PC-9 (cell line): ENCODE measurements at regions not wholly inside any gene's neighbourhood (a gene's known extent, or its start where the extent isn't known, plus 50 kb on each side); places are given as distances from the start of the nearest gene placed in this dataset.

Source experiments
- BruUV-seq: library from RNA; stranded (reverse); fragments of 400-500 nt; replicated peaks from 2 replicates; lab custom pipeline; 2021; lab: Mats Ljungman, UMichigan
- CTCF ChIA-PET: fragments of 300-600 bp; sonication (Branson Sonifier 250); formaldehyde crosslinking; loops from one replicate; lab custom pipeline; 2022; ENCODE audit warnings: antibody characterized with exemption; lab: Charles Lee
- POLR2A ChIA-PET: fragments of 300-600 bp; sonication (Branson Sonifier 250); formaldehyde crosslinking; loops from one replicate; lab custom pipeline; 2022; ENCODE audit warnings: antibody characterized with exemption; ENCODE audit not compliant: unreplicated experiment; lab: Charles Lee
- DNase-seq, 2 experiments: peaks; one replicate each; pipeline versions ENCODE4 v3.0.0 to v3.0.0-alpha.2; 2015 to 2022; ENCODE audit warnings: mixed read lengths in 1 of 2
- H2AFZ ChIP-seq: fragments of 200-600 bp; sonication (generic); 2 replicates; pipeline ENCODE4 v1.8.1; 2017; ENCODE audit warnings: antibody characterized with exemption
- H3F3A ChIP-seq: fragments of 200-600 bp; sonication (generic); 2 replicates; pipeline ENCODE4 v1.8.1; 2017; ENCODE audit warnings: antibody characterized with exemption, mild to moderate bottlenecking, low read depth; ENCODE audit not compliant: insufficient read depth
- H3K27ac ChIP-seq: fragments of 200-600 bp; sonication (generic); 2 replicates; pipeline ENCODE4 v1.6.1; 2016; ENCODE audit warnings: mixed run types
- H3K27me3 ChIP-seq: fragments of 200-600 bp; sonication (generic); 2 replicates; pipeline ENCODE4 v1.6.1; 2016; ENCODE audit warnings: low read depth, mixed run types; ENCODE audit not compliant: insufficient read depth
- H3K36me3 ChIP-seq: fragments of 200-600 bp; sonication (generic); 2 replicates; pipeline ENCODE4 v1.6.1; 2016; ENCODE audit warnings: low read depth, mixed run types
- H3K4me1 ChIP-seq: fragments of 200-600 bp; sonication (generic); replicated peaks from 2 replicates; pipeline ENCODE4 v1.6.1; 2016; ENCODE audit warnings: mixed run types; ENCODE audit not compliant: insufficient read depth
- H3K4me2 ChIP-seq: fragments of 200-600 bp; sonication (generic); 2 replicates; pipeline ENCODE4 v1.6.1; 2017; ENCODE audit warnings: mixed run types
- H3K4me3 ChIP-seq: fragments of 200-600 bp; sonication (generic); 2 replicates; pipeline ENCODE4 v1.6.1; 2016; ENCODE audit warnings: mixed run types
- H3K79me2 ChIP-seq: fragments of 200-600 bp; sonication (generic); 2 replicates; pipeline ENCODE4 v1.6.1; 2017; ENCODE audit warnings: low read depth, mixed run types
- H3K9me2 ChIP-seq: fragments of 200-600 bp; sonication (generic); 2 replicates; pipeline ENCODE4 v1.8.1; 2017; ENCODE audit warnings: mild to moderate bottlenecking; ENCODE audit not compliant: insufficient read depth
- H3K9me3 ChIP-seq: fragments of 200-600 bp; sonication (generic); 2 replicates; pipeline ENCODE4 v1.8.1; 2016; ENCODE audit warnings: low read depth; ENCODE audit not compliant: insufficient read depth
- H4K20me1 ChIP-seq: fragments of 200-600 bp; sonication (generic); 2 replicates; pipeline ENCODE4 v1.8.1; 2017; ENCODE audit not compliant: insufficient read depth
- EZH2 ChIP-seq: fragments of 200-600 bp; sonication (generic); IDR thresholded peaks from 2 replicates; pipeline ENCODE4 v1.8.0; 2017; ENCODE audit warnings: antibody characterized with exemption, low read depth
- intact Hi-C: fragments of 100-400 bp; cut with micrococcal nuclease; formaldehyde crosslinking; loops from one replicate; pipeline ENCODE4 v1.10.0; 2022; ENCODE audit not compliant: unreplicated experiment
- TF ChIP-seq, protein P1 (sequence below): fragments of 200-600 bp; sonication (generic); conservative IDR thresholded peaks from 2 replicates; pipeline ENCODE4 v1.6.1; 2017; ENCODE audit warnings: mixed run types, antibody characterized with exemption, mild to moderate bottlenecking, moderate library complexity

DNA sequence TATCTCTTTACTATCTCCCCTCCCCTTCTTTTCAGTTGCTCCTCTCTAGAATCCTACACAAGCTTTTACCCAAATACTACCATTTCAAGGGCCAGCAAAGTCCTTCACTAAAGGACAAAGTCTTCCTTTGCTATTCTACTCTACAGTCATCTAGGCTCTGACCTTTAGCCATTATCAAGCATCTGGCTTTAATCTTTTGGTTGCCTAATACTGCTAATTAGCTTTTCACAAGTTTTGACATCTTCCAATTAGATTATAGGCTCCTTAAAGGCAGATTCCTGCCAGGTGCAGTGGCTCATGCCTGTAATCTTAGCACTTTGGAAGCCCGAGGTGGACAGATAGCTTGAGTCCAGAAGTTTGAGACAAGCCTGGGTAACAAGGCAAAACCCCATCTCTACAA, 194.4 kb downstream of the SH3BP4 start:
- Histone ChIP-seq H3K4me1 (no peaks in the 10 kb centered on the region), H3K9me3 (no peaks in the 10 kb centered on the region), H3K4me2 (no peak overlapping the region), H3K4me3 (no peak overlapping the region), H3F3A (no peaks in the 10 kb centered on the region), H3K36me3 (no peaks in the 10 kb centered on the region), H2AFZ (no peak overlapping the region), H3K9me2 (no peaks in the 10 kb centered on the region), H4K20me1 (no peaks in the 10 kb centered on the region), H3K27ac (no peak overlapping the region), H3K27me3 (no peaks in the 10 kb centered on the region), H3K79me2 (no peaks in the 10 kb centered on the region)
- ChIA-PET POLR2A (no interaction called here), CTCF (no interaction called here)
- TF ChIP-seq, protein P1, sequence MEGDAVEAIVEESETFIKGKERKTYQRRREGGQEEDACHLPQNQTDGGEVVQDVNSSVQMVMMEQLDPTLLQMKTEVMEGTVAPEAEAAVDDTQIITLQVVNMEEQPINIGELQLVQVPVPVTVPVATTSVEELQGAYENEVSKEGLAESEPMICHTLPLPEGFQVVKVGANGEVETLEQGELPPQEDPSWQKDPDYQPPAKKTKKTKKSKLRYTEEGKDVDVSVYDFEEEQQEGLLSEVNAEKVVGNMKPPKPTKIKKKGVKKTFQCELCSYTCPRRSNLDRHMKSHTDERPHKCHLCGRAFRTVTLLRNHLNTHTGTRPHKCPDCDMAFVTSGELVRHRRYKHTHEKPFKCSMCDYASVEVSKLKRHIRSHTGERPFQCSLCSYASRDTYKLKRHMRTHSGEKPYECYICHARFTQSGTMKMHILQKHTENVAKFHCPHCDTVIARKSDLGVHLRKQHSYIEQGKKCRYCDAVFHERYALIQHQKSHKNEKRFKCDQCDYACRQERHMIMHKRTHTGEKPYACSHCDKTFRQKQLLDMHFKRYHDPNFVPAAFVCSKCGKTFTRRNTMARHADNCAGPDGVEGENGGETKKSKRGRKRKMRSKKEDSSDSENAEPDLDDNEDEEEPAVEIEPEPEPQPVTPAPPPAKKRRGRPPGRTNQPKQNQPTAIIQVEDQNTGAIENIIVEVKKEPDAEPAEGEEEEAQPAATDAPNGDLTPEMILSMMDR: no peak
- no peak for TF ChIP-seq EZH2
- intact Hi-C loops: no loop called here
- BruUV-seq: no TSS peak
- no peak for DNase-seq

DNA sequence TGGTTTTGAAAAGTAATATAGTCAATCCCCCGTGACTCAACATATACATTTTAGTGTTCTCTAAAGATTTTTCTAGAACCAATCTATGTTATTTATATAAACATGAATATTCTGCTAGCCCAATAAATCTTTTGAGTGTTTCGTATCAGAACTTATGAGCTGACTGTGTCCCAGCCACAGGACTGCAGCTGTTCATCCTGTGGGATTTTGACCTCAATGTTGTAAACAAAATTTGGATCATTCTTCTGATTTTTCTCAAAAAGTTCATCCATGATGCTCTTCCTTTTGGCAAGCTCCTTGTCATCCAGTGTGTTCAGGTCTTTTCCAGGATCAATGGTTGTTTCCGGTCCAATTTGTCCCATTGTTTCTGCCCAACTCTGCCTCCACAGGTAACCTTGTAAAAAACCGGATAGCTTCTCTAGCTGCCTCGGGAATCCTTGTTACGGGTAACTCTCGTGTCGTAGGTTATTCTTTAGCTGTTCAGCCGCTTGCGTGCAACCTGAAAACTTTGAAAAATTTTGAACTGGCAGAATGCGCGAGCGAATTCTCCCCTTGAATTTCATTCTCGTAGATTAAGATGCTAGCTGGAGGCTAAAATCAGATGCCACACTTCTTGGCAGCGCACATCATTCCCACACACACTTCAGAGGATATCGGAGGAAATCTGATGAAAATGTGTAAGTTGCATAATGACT, 195.2 kb downstream of the SH3BP4 start:
- POLR2A ChIA-PET: no interaction called here
- intact Hi-C loops: no loop called here
- BruUV-seq: no TSS peak

DNA sequence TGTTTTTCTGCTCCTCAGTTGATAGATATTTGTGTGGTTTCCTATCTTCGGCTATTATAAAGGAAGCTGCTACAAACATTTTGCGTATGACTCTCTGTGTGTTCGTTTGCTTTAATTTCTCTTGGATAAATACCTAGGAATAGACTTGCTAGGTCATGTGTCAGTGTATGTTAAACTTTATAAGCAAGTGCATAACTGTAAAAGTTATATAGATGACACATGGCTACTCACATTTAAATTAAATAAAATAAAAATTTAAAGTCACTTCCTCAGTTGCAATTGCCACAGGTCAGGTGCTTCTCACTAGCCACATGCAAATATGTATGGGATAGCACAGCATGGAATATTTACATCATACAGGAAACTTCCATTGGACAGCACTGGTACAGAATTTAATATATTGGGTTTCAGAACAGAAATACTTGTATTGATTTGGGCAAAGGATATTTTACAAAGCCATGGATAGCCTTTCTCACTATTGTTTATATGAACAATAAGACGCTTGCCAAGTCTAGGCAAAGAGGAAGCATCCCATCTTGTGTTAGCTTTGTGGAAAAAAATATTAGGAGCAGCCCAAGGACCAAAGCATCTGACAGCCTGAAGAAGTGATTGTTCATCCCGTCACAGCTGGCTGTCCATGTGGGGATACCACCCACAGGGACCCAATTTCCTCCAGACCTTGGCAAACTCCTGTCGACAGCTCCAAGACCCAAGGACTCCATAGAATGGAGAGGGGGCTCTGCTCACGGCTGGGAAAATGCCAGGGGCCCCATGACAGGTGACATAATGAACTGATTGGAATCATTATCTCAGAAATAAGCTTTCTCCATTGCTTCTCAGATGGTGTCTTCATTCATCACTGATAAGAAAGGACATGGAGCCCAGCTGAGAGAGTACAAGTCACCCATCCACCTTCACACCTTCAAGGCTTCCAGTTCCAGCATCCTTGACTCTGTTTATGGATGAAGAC, 196.7 kb downstream of the SH3BP4 start:
- Histone ChIP-seq H3K4me2 (no peak overlapping the region), H3K36me3 (no peaks in the 10 kb centered on the region), H3K4me1 (no peaks in the 10 kb centered on the region), H3K4me3 (no peak overlapping the region), H3K27ac (no peak overlapping the region), H4K20me1 (no peaks in the 10 kb centered on the region), H3K79me2 (no peaks in the 10 kb centered on the region), H3K9me2 (no peaks in the 10 kb centered on the region), H3F3A (no peaks in the 10 kb centered on the region), H3K27me3 (no peaks in the 10 kb centered on the region), H2AFZ (no peak overlapping the region), H3K9me3 (no peaks in the 10 kb centered on the region)
- CTCF ChIA-PET: no interaction called here
- no peak for DNase-seq
- POLR2A ChIA-PET: no interaction called here
- TF ChIP-seq, protein P1: no peak
- no peak for TF ChIP-seq EZH2
- intact Hi-C loops: no loop called here
- BruUV-seq: no TSS peak

More for the DNA sequence above, 195.2 kb downstream of the SH3BP4 start:
- Histone ChIP-seq H3K4me3 (no peak overlapping the region), H3K9me2 (no peaks in the 10 kb centered on the region), H3K27me3 (no peaks in the 10 kb centered on the region), H3K4me1 (no peaks in the 10 kb centered on the region), H3K36me3 (no peaks in the 10 kb centered on the region), H3K27ac (no peak overlapping the region), H2AFZ (no peak overlapping the region), H4K20me1 (no peaks in the 10 kb centered on the region), H3K9me3 (no peaks in the 10 kb centered on the region), H3F3A (no peaks in the 10 kb centered on the region), H3K4me2 (no peak overlapping the region), H3K79me2 (no peaks in the 10 kb centered on the region)
- CTCF ChIA-PET: no interaction called here
- DNase-seq: no peak
- TF ChIP-seq, protein P1: no peak
- TF ChIP-seq EZH2: no peak
